ENCODE measurements at regions not wholly inside any gene's neighbourhood (a gene's known extent, or its start where the extent isn't known, plus 50 kb on each side); places are given as distances from the start of the nearest gene placed in this dataset.

DNA sequence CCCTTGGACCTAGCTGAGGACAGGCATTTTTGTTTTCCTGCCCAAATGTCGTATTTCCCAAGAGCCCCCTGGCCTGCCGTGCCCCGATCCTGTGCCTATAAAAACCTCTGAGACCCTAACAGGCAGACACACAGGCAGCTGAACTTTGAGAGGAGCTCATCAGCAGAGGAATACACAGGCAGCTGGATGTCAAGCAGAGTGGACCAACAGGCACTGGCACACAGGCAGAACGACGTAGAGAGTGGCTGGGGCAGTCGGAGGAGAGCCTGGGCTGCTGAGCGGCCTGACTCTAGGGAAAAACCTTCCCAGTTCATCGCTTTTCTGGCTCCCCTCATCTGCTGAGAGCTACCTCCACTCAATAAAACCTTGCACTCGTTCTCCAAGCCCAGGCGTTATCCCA, 896.1 kb downstream of the PCDH18 start:
- DNase-seq = no peak
- Mint-ChIP-seq H3K4me3 (ENCODE audit: unreplicated experiment) (no peak overlapping the region), H3K36me3 (ENCODE audit: unreplicated experiment) (no peaks in the 10 kb centered on the region), H3K9me3 (ENCODE audit: unreplicated experiment) (no peaks in the 10 kb centered on the region), H3K27ac (ENCODE audit: unreplicated experiment) (no peak overlapping the region), H3K27me3 (ENCODE audit: unreplicated experiment) (peaks cover 4% of the 10 kb centered on the region), H3K4me1 (ENCODE audit: low read depth, unreplicated experiment) (no peaks in the 10 kb centered on the region)
- TF ChIP-seq, protein P1, sequence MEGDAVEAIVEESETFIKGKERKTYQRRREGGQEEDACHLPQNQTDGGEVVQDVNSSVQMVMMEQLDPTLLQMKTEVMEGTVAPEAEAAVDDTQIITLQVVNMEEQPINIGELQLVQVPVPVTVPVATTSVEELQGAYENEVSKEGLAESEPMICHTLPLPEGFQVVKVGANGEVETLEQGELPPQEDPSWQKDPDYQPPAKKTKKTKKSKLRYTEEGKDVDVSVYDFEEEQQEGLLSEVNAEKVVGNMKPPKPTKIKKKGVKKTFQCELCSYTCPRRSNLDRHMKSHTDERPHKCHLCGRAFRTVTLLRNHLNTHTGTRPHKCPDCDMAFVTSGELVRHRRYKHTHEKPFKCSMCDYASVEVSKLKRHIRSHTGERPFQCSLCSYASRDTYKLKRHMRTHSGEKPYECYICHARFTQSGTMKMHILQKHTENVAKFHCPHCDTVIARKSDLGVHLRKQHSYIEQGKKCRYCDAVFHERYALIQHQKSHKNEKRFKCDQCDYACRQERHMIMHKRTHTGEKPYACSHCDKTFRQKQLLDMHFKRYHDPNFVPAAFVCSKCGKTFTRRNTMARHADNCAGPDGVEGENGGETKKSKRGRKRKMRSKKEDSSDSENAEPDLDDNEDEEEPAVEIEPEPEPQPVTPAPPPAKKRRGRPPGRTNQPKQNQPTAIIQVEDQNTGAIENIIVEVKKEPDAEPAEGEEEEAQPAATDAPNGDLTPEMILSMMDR (IDR thresholded peaks at IDR 0.05; ENCODE audit: partially characterized antibody, unreplicated experiment) = no peak

DNA sequence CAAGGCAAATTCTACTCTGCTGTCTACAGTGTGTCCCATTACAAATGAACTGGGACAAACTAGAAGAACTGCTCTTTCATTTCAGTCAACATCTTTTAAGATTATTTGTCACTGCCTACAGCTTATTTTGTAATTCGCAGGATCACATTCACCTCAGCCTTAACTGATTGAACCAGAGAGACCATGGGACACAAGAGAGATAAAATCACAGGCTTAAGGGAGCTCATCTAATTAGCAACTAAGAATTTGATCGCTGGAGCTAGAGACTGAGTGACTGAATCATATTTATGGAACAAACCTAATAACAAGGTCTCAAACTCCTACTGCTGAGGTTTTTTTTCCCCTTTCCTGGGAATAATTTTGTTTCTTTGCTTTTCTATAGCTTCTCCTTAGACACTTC, 898.2 kb downstream of the PCDH18 start:
- Mint-ChIP-seq H3K27me3 (ENCODE audit: unreplicated experiment) (peaks cover 4% of the 10 kb centered on the region), H3K27ac (ENCODE audit: unreplicated experiment) (no peak overlapping the region), H3K36me3 (ENCODE audit: unreplicated experiment) (no peaks in the 10 kb centered on the region), H3K9me3 (ENCODE audit: unreplicated experiment) (no peaks in the 10 kb centered on the region), H3K4me1 (ENCODE audit: low read depth, unreplicated experiment) (no peaks in the 10 kb centered on the region), H3K4me3 (ENCODE audit: unreplicated experiment) (no peak overlapping the region)
- no peak for DNase-seq
- TF ChIP-seq, protein P1 (IDR thresholded peaks at IDR 0.05; ENCODE audit: partially characterized antibody, unreplicated experiment) = no peak

DNA sequence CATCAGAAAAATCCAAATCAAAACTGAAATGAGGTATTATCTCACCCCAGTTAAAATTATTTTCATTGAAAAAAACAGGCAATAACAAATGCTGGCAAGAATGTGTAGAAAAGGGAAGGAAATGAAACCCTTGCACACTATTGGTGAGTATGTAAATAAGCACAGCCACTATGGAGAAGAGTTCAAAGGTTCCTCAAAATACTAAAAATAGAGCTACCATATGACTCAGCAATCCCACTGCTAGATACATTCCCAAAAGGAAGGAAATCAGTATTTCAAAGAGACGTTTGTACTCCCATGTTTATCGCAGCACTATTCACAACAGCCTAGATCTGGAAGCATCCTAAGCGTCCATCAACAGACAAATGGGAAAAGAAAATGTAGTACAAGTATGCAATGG, 932.4 kb downstream of the PCDH18 start:
- no peaks in the 10 kb centered on the region for H3K9me3 Mint-ChIP-seq (ENCODE audit: unreplicated experiment)
- H3K27me3 Mint-ChIP-seq (ENCODE audit: unreplicated experiment) = no peaks in the 10 kb centered on the region
- no peak overlapping the region for H3K4me3 Mint-ChIP-seq (ENCODE audit: unreplicated experiment)
- H3K36me3 Mint-ChIP-seq (ENCODE audit: unreplicated experiment) = no peaks in the 10 kb centered on the region
- H3K4me1 Mint-ChIP-seq (ENCODE audit: low read depth, unreplicated experiment) = no peaks in the 10 kb centered on the region
- H3K27ac Mint-ChIP-seq (ENCODE audit: unreplicated experiment) = no peak overlapping the region
- no peak for DNase-seq
- TF ChIP-seq, protein P1 (IDR thresholded peaks at IDR 0.05; ENCODE audit: partially characterized antibody, unreplicated experiment) = no peak

DNA sequence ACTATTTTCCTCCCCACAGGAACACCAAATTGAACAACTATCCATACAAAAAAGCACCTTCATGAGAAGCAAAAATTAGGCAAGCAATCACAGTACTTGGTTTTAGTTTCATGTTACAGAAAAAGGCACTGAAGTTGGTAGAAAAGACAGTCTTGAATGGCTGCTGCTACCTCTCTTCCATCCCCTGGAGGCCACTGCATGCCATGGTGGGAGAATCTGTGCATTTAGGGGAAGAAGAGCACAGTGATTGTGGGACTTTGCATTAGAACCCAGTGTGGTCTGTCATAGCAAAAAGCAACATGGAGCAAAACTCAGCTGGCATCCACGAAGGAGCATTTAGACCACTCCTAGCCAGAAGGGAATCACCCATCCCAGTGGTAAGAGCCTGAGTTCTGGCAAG, 941.9 kb downstream of the PCDH18 start:
- Mint-ChIP-seq H3K4me3 (ENCODE audit: unreplicated experiment) (no peak overlapping the region), H3K36me3 (ENCODE audit: unreplicated experiment) (no peaks in the 10 kb centered on the region), H3K9me3 (ENCODE audit: unreplicated experiment) (no peaks in the 10 kb centered on the region), H3K27me3 (ENCODE audit: unreplicated experiment) (no peaks in the 10 kb centered on the region), H3K27ac (ENCODE audit: unreplicated experiment) (no peak overlapping the region), H3K4me1 (ENCODE audit: low read depth, unreplicated experiment) (no peaks in the 10 kb centered on the region)
- DNase-seq = no peak
- TF ChIP-seq, protein P1 (IDR thresholded peaks at IDR 0.05; ENCODE audit: partially characterized antibody, unreplicated experiment) = no peak

DNA sequence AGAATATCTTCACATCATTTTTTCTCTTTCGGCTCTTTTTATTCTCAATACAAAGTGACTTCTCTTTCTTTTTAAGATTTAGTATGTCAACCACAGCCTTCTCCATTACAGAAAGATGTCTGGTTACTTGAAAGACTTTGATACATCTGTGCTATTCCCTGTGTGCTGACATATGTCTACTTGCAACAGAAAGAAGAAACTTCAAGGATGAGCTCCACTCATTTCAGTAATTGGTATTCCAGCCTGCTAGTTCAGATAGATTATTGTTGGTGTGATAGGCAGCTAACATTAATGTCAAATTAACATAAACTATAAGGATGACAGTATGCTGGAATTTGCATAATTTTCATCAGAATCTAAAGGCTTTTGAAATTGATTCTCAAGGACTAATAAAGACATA, 948.7 kb downstream of the PCDH18 start:
- Mint-ChIP-seq H3K27ac (ENCODE audit: unreplicated experiment) (no peak overlapping the region), H3K4me1 (ENCODE audit: low read depth, unreplicated experiment) (peaks cover 5% of the 10 kb centered on the region), H3K4me3 (ENCODE audit: unreplicated experiment) (no peak overlapping the region), H3K27me3 (ENCODE audit: unreplicated experiment) (no peaks in the 10 kb centered on the region), H3K36me3 (ENCODE audit: unreplicated experiment) (no peaks in the 10 kb centered on the region), H3K9me3 (ENCODE audit: unreplicated experiment) (no peaks in the 10 kb centered on the region)
- TF ChIP-seq, protein P1 (IDR thresholded peaks at IDR 0.05; ENCODE audit: partially characterized antibody, unreplicated experiment) = no peak
- DNase-seq = no peak

Data from glutamatergic neuron (in vitro differentiated cells).